SK-N-DZ (cell line): ENCODE measurements at regions not wholly inside any gene's neighbourhood (a gene's known extent, or its start where the extent isn't known, plus 50 kb on each side); places are given as distances from the start of the nearest gene placed in this dataset.
"Not testable (repeated sequence)": the region's sequence is repeated elsewhere in the genome, so short reads cannot be mapped to it uniquely, and the experiment has no call there.

Experiments used
- DNase-seq: peaks from one replicate; pipeline ENCODE4 v3.0.0-alpha.2; 2015; ENCODE audit warnings: low spot score

GRCh38 chr11:34754171-34754823 is 133.4 kb downstream of the EHF start:
- DNase-seq: no peak

GRCh38 chr11:34750692-34751405 is 130.0 kb downstream of the EHF start:
- no peak for DNase-seq

GRCh38 chr11:34749666-34750659 is 129.1 kb downstream of the EHF start:
- DNase-seq: no peak

DNA sequence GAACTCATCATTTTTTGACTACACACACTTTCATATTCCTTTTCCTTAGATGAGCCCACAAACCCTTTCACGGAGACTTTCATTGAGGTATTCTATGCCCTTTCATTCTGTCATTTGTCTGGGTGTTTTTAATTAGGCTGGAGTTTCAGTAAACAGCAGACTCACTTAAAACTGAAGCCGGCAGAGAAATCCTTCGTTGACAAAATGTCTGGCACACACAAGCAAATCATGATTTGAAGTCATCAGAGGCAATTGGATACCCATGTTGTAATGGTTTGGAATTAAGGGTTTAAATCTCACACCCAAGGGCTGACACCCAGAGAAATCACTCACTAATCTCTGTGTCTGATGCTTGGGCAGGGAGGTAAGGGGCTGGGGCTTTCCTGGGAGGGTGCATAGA is 127.1 kb downstream of the EHF start:
- DNase-seq: no peak

DNA sequence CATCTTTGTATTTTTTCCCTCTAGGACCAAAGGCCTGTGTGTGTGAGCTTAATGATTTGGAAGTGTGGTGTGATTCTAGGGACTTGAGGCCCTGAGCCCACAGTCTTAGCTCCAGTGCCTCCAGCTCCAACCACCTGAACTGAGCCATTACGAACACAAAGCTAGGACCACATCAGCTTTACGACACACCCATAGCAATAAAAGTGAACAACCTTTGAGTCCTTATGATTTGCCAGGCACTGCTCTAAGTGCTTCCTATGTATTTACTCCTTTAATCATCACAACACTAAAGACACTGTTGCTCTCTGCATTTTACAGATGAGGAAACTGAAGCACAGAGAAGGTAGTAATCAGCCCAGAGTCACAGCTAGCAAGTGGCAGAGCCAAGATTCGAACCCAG is 126.4 kb downstream of the EHF start:
- no peak for DNase-seq

- no peak for DNase-seq
Measured at GRCh38 chr11:34745195-34745594, 124.3 kb downstream of the EHF start.

GRCh38 chr11:34744511-34744910 is 123.6 kb downstream of the EHF start:
- DNase-seq: no peak

DNA sequence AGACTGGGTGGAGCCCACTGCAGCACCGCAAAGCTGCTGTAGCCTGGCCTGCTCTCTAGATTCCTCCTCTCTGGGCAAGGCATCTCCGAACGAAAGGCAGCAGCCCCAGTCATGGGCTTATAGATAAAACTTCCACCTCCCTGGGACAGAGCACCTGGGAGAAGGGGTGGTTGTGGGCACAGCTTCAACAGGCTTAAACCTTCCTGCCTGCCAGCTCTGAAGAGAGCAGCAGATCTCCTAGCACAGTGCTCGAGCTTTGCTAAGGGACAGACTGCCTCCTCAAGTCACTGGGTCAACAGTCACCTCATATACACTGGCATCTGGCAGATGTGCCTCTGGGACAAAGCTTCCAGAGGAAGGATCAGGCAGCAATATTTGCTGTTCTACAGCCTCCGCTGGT is 117.3 kb downstream of the EHF start:
- DNase-seq: no peak

DNA sequence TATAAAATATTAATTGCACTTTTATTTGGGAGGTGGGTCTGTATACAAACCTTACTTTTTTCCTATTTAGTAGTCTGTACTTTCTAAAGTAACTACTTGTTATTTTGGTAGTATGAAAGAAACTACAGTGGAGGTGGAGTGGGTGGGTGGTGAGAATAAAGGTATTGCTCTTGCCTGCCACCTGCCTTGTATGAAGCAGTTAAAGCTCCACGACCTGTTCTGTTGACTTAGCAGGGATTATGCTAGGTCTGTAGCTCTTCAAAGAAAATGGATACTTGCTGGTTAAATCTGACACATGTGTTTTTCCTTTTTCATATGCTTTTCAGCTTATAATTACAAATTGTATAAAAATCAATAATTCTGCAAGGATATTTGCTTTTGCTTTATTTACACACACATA is 111.9 kb downstream of the EHF start:
- DNase-seq: no peak

DNA sequence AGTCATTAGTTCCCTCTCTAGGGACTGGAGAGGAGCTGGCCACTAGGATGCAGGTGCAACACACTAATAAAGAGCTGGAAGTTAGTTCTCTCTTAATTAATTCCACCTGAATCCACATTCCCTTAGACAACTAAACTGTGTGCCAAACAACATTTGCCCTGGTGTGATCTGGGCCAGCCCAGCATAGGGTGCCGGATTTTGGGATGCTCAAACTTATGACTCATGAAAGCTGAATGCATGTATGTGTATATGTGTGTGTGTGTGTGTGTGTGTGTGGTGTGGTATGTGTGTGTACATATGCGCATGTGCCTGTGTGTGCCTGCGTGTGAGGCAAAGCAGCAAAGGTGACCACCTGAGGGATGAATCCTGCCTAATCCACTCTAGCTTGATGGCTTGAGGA is 110.7 kb downstream of the EHF start:
- no peak for DNase-seq

DNA sequence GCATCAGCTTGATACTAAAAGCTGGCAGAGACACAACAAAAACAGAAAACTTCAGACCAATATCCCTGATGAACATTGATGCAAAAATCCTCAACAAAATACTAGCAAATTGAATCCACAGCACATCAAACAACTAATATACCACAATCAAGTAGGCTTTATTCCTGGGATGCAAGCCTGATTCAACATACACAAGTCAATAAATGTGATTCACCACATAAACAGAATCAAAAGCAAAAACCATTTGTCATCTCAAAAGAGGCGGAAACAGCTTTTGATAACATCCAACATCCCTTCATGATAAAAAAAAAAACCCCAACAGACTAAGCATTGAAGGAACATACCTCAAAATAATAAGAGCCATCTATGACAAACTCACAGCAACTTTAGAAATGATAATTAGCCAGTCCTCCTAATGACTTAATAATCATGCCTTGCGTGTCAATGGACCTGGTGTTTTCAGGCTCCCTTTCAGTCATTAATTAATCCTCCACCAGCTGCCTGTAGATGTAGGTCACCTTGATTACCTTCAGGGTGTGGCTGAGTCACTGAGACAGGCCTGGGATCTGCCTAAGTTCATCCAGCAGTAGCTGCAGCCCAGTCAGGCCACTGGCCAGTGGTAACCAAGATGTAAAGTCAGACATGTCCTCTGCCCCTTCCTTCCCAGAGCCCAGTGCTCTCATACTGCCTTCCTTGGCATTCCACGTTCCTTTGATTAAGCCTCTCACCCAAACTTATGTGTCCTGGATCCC is 109.8 kb downstream of the EHF start:
- no peak for DNase-seq

DNA sequence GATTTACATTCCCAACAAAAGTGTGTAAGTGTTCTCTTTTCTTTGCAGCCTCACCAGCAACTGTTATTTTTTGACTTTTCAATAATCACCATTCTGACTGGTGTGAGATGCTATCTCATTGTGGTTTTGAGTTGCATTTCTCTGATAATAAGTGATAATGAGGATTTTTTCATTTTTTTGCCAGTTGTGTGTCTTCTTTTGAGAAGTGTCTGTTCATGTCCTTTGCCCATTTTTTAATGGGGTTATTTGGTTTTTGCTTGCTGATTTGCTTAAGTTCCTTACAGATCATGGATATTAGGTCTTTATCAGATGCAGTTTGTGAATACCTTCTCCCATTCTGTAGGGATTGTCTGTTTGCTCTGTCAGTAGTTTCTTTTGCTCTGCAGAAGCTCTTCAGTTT is 107.7 kb downstream of the EHF start:
- DNase-seq: no peak

DNA sequence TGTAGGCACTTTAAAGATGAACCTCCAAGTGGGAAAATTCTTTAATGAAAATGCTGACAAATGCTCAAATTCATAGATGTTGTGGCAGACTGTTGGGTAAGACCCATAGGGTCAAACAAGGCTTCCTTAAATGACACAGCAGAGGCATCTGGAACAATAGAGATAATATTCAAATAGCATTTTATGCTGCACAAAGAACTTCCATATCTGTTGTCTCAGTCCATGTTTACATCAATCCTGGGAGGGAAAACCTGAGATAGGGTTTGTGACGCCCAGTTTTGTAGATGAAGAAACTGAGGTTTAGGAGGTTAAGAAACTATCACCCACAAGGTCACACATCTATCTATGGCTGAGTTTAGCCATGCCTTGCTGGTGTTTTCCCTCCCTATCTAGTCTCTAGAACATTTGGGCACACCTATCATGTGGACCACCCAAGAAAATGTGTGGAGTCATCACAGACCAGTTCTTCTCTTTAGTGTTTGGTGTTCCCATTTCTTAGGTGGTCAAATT is 106.4 kb downstream of the EHF start:
- DNase-seq: no peak

DNA sequence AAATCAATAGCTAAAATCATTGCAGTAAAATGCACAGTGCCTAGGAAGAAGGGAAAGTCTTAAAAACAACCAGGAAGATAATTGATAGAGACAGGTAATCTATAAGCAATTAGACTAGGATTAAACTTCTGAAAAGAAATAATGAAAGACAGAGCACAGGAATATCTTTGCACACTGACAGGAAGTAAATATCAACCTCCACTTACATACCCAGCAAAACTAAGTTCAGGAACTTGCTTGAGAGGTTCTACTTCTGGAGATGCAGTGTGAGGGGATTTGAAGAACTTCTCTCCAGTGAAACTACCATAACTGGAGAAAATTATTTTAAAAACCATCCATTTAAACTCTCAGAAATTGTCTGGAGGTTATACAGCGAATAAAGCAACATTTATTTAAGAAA is 104.1 kb downstream of the EHF start:
- no peak for DNase-seq

- no peak for DNase-seq
Measured at GRCh38 chr11:34721646-34722045, 100.8 kb downstream of the EHF start.

DNA sequence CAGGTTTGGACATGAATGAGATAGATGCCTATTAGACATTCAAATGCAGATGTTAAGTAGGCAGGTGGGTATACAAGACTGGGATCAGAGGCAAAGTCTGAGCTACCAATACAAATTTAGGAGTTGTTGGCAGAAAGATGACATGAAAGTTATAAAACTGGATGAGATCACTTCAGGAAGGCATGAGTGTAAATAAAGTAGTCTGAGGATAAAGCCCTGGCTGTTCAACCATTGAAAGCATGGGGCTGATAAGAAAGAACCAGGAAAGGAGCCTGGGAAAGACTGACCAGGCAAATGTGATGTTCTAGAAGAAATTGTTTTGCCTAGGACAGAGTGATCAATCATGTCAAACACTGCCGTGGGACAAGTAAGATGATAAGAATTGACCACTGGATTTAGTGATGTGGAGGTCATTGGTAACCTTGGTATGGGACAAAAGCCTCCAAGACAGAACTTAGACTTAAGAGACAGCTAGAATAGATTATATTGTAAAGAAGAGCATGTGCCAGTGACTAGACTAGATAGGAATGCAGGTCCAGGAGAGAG is 98.5 kb downstream of the EHF start:
- no peak for DNase-seq

GRCh38 chr11:34713631-34714030 is 92.7 kb downstream of the EHF start:
- not testable (repeated sequence) for DNase-seq
